ENCODE measurements at regions not wholly inside any gene's neighbourhood (a gene's known extent, or its start where the extent isn't known, plus 50 kb on each side); places are given as distances from the start of the nearest gene placed in this dataset.
A peak's percentile ranks its signal among the peaks of the same experiment; 100 is the strongest.
"Not testable (repeated sequence)": the region's sequence is repeated elsewhere in the genome, so short reads cannot be mapped to it uniquely, and the experiment has no call there.

GRCh38 chr11:128022007-128022368, 565.4 kb downstream of the ETS1 start:
- no peak for DNase-seq

DNA sequence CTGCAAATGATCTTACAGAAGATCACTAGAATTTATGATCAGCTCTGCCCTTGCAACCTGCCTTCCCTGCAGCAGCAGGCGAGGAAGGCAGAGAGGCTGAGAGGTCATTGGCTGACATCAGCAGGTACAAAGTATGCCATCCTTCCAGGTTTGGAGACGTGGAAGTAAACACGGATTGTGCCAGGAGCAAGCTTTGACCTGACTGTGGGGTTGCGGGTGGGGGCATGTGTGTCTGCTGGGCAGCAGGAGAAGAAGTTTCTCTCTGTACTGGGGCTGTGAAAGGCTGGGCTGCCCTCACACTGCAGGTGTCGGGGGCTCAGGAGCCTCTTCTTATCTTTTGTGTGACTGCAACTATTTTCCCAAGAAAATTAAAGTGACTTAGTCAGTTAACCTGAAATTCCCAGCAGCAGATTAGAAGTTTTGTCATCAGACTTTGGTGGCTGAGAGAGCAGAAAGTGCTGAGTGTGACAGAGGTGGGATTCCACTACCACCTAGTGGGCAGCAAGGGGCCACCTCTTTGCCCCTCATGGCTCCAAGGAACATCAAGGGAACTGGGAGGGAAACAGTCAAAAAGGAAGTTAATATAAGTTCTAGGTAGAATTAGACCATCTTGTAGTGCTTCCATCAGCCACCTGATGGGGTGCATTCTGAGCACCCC, 565.9 kb downstream of the ETS1 start:
- DNase-seq: peak in 2 of 3 experiments; percentile 31 to 59

DNA sequence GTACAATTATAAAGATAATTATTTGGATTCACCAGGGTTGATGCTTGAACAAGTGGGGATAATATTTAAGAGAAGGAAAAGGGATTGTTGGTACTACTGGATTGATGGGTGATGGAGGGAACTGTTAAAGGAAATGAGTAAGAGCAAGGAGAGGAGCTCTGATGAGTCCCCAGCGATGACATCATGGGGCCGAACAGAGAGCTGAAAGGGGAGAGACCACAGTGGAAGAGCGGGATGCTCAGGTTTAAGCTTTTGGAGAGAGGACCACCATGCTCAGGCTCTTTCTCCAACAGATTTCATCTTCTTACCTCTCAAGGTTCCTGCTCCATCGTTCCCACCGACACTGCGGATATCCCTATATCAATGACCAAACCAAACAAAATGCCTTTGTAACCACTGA, 568.7 kb downstream of the ETS1 start:
- DNase-seq: no peak

- no peak for DNase-seq
Measured at GRCh38 chr11:128005562-128005961, 581.8 kb downstream of the ETS1 start.

GRCh38 chr11:127998421-127998820, 588.9 kb downstream of the ETS1 start:
- no peak for DNase-seq

- DNase-seq: peak; percentile 9 to 49 (median 41)
Measured at GRCh38 chr11:127997594-127997993, 589.8 kb downstream of the ETS1 start.

- no peak for DNase-seq
Measured at GRCh38 chr11:127996825-127997224, 590.5 kb downstream of the ETS1 start.

GRCh38 chr11:127995921-127996320, 591.4 kb downstream of the ETS1 start:
- DNase-seq: no peak

GRCh38 chr11:127994736-127995135, 592.6 kb downstream of the ETS1 start:
- DNase-seq: no peak

DNA sequence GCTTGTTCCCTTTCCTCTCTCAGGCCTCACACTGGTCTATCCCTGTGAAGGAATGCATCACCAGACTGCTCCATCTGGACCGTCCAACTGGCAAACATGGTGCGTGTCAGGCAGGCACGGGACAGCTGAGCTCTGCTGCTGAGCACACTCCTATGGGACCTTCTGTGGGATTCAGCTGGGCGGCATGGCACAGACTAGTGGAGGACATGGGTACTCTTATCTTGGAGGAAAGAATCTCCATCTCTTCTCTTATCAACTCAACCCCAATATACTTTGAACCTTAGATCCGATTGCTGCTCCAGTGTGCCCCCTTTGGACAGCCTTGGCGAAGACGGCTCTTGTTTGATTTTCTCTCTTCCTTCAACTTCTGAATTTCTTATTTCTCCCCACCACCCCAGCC, 593.6 kb downstream of the ETS1 start:
- no peak for DNase-seq

DNA sequence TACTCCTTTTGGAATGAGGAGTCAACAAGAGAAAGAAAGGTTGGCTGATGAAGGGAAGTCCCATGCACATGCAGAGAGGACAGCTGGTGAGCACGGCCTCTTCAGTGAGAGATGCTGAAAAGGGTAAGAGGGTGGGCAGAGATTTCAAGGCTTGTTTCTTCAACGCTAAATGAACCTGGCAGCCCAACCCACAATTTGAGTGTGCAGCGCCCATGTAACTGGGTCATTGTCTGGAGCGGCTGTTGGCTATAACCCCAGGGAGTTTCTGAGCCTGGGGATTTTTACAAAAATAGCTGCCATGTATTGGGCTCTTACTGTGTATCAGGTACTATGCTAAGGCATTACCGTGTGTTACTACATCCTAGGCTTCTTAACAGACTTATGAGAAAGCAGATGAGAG, 594.1 kb downstream of the ETS1 start:
- peak in 1 of 3 experiments; percentile 3 for DNase-seq

DNA sequence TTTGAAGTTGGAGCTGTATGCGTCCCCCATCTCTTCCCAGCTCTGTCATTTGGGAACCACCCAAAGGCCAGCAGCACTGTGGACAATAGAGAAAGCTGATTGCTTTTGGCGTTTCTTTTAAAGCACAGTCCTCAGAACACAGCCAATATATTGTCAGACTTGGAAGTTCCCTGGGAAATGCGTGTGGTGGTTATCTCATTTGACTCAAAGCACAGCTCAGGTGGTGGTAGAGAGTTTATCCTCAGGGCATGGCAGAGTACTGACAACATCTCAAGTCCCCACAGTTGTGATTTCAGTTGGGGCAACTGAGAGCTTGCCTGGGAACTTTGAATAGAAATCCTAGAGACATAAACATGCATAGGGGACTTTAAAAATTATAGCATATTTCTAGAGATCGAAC, 601.3 kb downstream of the ETS1 start:
- no peak for DNase-seq

DNA sequence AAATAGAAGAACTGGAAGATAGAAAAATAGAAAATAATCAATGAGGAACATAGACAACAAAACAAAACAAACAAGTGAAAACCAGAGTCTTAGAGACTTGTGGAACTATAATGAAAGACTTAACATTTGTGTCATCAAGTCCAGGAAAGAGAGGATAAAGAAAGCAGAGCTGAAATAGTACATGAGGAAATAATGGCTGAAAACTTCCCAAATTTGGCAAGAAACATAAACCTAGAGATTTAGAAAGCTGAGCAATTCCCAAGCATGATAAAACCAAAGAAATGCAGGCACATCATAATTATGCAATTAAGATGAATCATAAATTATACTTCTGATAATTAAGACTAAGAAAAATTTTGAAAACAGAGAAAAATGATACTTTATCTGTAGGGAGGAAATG, 614.5 kb downstream of the ETS1 start:
- no peak for DNase-seq

DNA sequence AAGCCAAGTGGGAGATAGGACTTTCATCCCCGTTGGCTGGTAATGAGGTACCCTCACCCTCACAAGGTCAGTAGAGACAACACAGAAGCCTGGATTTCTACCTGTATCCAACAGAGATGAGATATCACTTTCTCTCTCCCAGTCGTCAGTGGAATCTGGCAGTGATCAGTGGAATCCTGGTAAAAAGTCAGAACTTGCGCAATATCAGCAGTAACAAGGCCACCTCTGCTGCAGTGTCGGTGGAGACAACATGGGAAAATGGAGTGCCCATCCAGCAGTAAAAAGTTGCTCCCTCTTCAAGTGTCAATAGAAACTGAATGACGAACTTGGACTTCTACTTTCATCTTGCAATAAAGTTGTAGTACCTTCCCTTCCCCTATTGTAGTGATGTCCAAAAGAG, 615.9 kb downstream of the ETS1 start:
- no peak for DNase-seq

DNA sequence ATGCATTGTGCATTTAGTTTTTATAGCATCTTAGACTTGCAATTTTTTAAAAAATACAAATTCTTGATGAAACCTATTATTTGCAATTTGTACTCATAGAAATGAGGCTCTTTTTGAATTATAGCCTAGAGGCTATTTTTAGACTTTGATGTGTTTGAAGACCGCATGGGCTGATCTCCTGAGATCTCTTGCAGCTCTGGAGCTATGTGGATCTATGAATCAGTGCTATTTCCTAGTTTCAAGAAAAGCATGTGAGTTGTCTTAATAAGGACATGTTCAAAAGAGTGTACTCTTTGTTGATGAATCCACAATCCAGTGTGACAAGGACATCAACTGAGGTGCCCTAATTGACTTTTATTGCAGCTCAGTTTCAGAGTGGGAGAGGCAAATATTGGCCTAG, 620.5 kb downstream of the ETS1 start:
- no peak for DNase-seq

DNA sequence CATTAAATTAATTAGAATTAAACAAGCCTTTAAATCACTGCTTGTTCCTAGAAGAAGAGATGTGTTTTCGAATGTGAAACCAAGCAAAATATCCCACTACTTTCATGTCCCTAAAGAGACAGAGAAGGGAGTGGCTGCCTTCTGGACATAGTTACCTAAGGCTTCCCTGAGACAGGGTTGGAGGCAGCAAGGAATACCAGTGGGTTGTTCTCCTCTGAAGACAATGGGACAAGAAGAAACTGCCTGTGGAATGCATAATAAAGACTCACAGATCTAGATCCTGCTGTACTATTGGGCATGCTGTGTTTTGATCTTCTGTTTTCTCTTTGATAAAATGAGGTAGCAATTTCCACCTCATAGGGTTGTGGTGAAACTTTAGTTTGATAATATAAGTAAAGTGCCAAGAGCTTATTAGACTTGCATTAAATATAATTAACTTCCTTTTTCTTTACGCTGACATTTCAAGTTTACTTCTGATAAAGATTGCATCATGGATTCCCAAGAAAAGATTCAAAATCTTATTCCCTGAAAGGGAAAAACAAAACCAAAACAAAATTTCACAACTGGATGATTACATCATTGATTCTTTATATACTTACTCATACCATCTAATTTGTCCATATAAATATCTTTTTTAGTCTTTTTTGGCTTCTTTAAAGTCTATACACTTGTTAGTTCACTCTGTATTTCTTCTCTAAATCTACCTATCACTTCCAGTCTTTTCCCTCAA, 621.3 kb downstream of the ETS1 start:
- no peak for DNase-seq

DNA sequence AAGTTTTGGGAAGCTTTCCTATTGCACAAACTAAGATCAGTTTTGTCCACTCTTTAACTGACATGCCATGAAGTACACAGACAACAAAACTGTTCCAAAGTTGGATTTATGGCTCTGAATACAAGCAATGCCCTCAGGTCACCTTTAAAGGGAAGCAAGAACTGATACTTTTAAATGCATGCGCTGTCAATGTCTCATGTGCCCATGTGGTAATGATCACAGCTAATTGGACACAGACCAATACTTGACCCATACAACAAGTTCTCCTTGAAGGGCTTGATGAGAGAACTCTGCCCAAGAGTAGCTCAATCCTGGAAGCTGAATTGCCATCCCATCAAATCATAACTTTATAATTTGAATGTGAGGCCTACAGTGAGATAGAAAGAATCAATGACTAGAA, 624.9 kb downstream of the ETS1 start:
- no peak for DNase-seq

DNA sequence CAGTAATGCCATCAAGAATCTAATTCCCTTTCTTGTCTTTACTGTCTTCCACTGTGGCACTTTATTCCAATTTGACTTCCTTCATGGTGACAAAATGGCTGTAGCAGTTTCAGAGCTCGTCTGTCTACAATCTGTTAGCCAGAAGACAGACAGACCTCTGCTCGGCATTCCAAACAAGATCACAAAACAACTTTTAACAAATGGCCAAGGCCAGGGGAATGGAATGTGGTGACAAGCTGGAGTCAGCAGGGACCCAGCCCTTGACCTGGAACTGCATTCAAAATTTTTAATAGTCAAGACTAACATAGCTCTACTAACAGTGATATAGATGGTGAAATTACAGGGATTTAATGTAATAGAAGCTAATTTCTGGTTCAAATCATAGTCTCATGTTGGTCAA, 637.2 kb downstream of the ETS1 start:
- no peak for DNase-seq

GRCh38 chr11:127943763-127944162, 643.6 kb downstream of the ETS1 start:
- DNase-seq: no peak

- DNase-seq: no peak
Measured at GRCh38 chr11:127943152-127943551, 644.2 kb downstream of the ETS1 start.

- DNase-seq: not testable (repeated sequence)
Measured at GRCh38 chr11:127941554-127941953, 645.8 kb downstream of the ETS1 start.

GRCh38 chr11:127939000-127939399, 648.4 kb downstream of the ETS1 start:
- DNase-seq: no peak

DNA sequence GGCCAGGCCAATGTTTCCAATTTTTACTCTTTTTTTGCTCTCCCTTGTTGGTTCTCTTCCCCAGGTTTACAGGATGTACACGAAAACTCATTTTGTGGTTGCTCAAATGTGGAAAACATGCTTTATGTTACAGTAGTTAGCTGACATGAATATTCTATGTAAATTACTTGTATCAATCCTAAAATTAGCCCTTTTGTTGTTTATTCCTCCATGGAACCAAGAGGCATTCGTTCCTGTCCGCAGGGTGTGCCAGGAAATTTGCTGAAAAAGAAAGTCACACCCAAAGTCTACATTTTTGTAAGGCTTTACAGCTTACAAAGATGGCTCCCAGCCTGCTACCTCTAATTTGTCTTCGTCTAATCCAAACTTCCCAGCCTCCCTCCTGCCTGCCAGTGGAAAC, 652.3 kb downstream of the ETS1 start:
- DNase-seq: no peak

GRCh38 chr11:127933961-127934360, 653.4 kb downstream of the ETS1 start:
- not testable (repeated sequence) for DNase-seq

DNA sequence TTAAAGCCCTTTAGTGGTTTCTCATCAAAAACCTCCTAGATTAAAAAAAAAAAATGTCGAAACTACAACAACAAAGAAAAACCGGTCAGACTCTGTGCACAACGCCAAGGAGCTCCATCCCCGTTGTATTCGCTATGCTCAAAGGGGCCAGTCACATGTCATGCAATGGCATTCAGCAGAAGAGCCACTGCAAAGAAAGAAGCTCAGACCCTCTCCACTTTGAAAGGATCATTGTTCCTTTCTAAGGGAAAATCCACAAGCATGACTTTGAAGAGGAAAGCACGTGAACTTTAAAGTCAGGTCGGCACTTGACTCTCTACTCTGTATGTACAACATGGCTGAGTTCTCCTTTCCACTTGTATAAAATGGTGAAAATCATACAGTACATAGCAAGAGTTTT, 655.6 kb downstream of the ETS1 start:
- DNase-seq: no peak
